IMR-90 (cell line): ENCODE measurements at regions not wholly inside any gene's neighbourhood (a gene's known extent, or its start where the extent isn't known, plus 50 kb on each side); places are given as distances from the start of the nearest gene placed in this dataset.
"Not testable (repeated sequence)": the region's sequence is repeated elsewhere in the genome, so short reads cannot be mapped to it uniquely, and the experiment has no call there.

Source experiments
- ATAC-seq: fragments of 200-7000 bp; cut with Tn5 transposase; 2 replicates; pipeline ENCODE4 v1.9.1; 2020; ENCODE audit warnings: low read depth, mild to moderate bottlenecking, moderate library complexity
- BruUV-seq: library from RNA; stranded (reverse); fragments of 400-500 nt; replicated peaks from 2 replicates; lab custom pipeline; 2021; lab: Mats Ljungman, UMichigan
- CTCF ChIA-PET: fragments of 300-600 bp; formaldehyde crosslinking; extraction: SDS; loops from one replicate; lab custom pipeline; 2021; ENCODE audit warnings: antibody characterized with exemption; lab: Yijun Ruan, JAX
- POLR2A ChIA-PET: fragments of 300-600 bp; sonication (Branson Sonifier 250); formaldehyde crosslinking; loops from one replicate; lab custom pipeline; 2022; ENCODE audit warnings: antibody characterized with exemption; ENCODE audit not compliant: unreplicated experiment; lab: Charles Lee
- DNase-seq: peaks from one replicate; pipeline ENCODE4 v3.0.0; 2013
- H2AFZ ChIP-seq: replicated peaks from 2 replicates; pipeline ENCODE3; 2013; ENCODE audit warnings: low read length, mild to moderate bottlenecking; ENCODE audit not compliant: poor library complexity
- H2AK5ac ChIP-seq: 2 replicates; pipeline ENCODE4 v1.6.1; 2013; ENCODE audit warnings: low read depth, low read length, inconsistent platforms
- H2AK9ac ChIP-seq: replicated peaks from 2 replicates; pipeline ENCODE3; 2013; ENCODE audit warnings: mild to moderate bottlenecking, low read depth, low read length, moderate library complexity; ENCODE audit not compliant: poor library complexity
- H2BK120ac ChIP-seq: 2 replicates; pipeline ENCODE4 v1.6.1; 2013; ENCODE audit warnings: low read depth, low read length, inconsistent platforms
- H2BK15ac ChIP-seq: 3 replicates; pipeline ENCODE4 v1.6.1; 2013; ENCODE audit warnings: low read depth, low read length, inconsistent platforms
- H2BK20ac ChIP-seq: 2 replicates; pipeline ENCODE4 v1.6.1; 2013; ENCODE audit warnings: low read depth, mild to moderate bottlenecking, inconsistent platforms, low read length, moderate library complexity
- H2BK5ac ChIP-seq: 2 replicates; pipeline ENCODE4 v1.6.1; 2013; ENCODE audit warnings: mild to moderate bottlenecking, low read depth, low read length, inconsistent platforms; ENCODE audit not compliant: poor library complexity, severe bottlenecking
- H3K14ac ChIP-seq: replicated peaks from 2 replicates; pipeline ENCODE4 v1.6.1; 2013; ENCODE audit warnings: low read depth, low read length, inconsistent platforms
- H3K18ac ChIP-seq: 2 replicates; pipeline ENCODE4 v1.6.1; 2013; ENCODE audit warnings: low read depth, low read length, control low read depth
- H3K23ac ChIP-seq: 2 replicates; pipeline ENCODE4 v1.6.1; 2013; ENCODE audit warnings: low read depth, low read length, inconsistent platforms
- H3K27ac ChIP-seq: 2 replicates; pipeline ENCODE4 v1.5.1; 2013; ENCODE audit warnings: mild to moderate bottlenecking, control low read depth, low read length; ENCODE audit not compliant: insufficient read depth
- H3K27me3 ChIP-seq: 2 replicates; pipeline ENCODE4 v1.6.1; 2013; ENCODE audit warnings: low read length; ENCODE audit not compliant: control insufficient read depth, insufficient read depth
- H3K36me3 ChIP-seq: 2 replicates; pipeline ENCODE4 v1.6.1; 2013; ENCODE audit warnings: low read length, mixed read lengths; ENCODE audit not compliant: control insufficient read depth, insufficient read depth
- H3K4ac ChIP-seq: 2 replicates; pipeline ENCODE4 v1.6.1; 2013; ENCODE audit warnings: low read depth, low read length, inconsistent platforms
- H3K4me1 ChIP-seq: 2 replicates; pipeline ENCODE4 v1.6.1; 2013; ENCODE audit warnings: low read length, mixed read lengths; ENCODE audit not compliant: control insufficient read depth, insufficient read depth
- H3K4me2 ChIP-seq: 2 replicates; pipeline ENCODE4 v1.6.1; 2013; ENCODE audit warnings: low read depth, mild to moderate bottlenecking, control low read depth, low read length, moderate library complexity
- H3K4me3 ChIP-seq: 2 replicates; pipeline ENCODE4 v1.5.1; 2013; ENCODE audit warnings: low read depth, mild to moderate bottlenecking, control low read depth, low read length, moderate library complexity; ENCODE audit not compliant: insufficient read depth
- H3K56ac ChIP-seq: 2 replicates; pipeline ENCODE4 v1.6.1; 2013; ENCODE audit warnings: low read length, inconsistent platforms; ENCODE audit not compliant: insufficient read depth; ENCODE audit errors: extremely low read depth
- H3K79me1 ChIP-seq, 2 experiments: 2 replicates each; pipeline ENCODE4 v1.6.1; 2013; ENCODE audit warnings: low read length in 2 of 2, inconsistent platforms in 1 of 2, low read depth in 1 of 2
- H3K9ac ChIP-seq: 2 replicates; pipeline ENCODE4 v1.6.1; 2013; ENCODE audit warnings: low read depth, low read length, control low read depth
- H3K9me1 ChIP-seq: 2 replicates; pipeline ENCODE4 v1.6.1; 2013; ENCODE audit warnings: low read length, inconsistent platforms; ENCODE audit not compliant: insufficient read depth
- H3K9me3 ChIP-seq: 2 replicates; pipeline ENCODE4 v1.6.1; 2013; ENCODE audit warnings: low read length; ENCODE audit not compliant: control insufficient read depth, insufficient read depth
- H4K20me1 ChIP-seq: 2 replicates; pipeline ENCODE4 v1.6.1; 2013; ENCODE audit warnings: low read length, inconsistent platforms; ENCODE audit not compliant: insufficient read depth
- H4K5ac ChIP-seq: 2 replicates; pipeline ENCODE4 v1.6.1; 2013; ENCODE audit warnings: mild to moderate bottlenecking, low read depth, low read length, control low read depth
- H4K8ac ChIP-seq, 2 experiments: 2 replicates each; pipeline ENCODE4 v1.6.1; 2013; ENCODE audit warnings: low read depth in 2 of 2, low read length in 2 of 2, control low read depth in 1 of 2, inconsistent platforms in 1 of 2
- H4K91ac ChIP-seq: 2 replicates; pipeline ENCODE4 v1.6.1; 2013; ENCODE audit warnings: low read depth, low read length, inconsistent platforms; ENCODE audit not compliant: insufficient read depth
- WGBS, 2 experiments: methylation state at CpG; one replicate each; pipeline versions ENCODE4 v1.1.5 to v1.1.7; 2013; ENCODE audit warnings: missing lambda C conversion rate in 2 of 2; ENCODE audit not compliant: insufficient read length in 1 of 2; ENCODE audit errors: extremely low coverage in 2 of 2; 5-methylcytosine and 5-hydroxymethylcytosine counted together
- dilution Hi-C: fragments of 300-500 bp; cut with HindIII; formaldehyde crosslinking; loops from one replicate; pipeline ENCODE4 v1.14.3; 2018; ENCODE audit warnings: low sequenced_read_pairs; ENCODE audit not compliant: unreplicated experiment
- in situ Hi-C: fragments of 300-500 bp; cut with MboI; formaldehyde crosslinking; loops from 3 replicates; pipeline ENCODE4 v1.14.3; 2019; ENCODE audit warnings: low sequenced_read_pairs, inconsistent platforms, mixed read lengths
- intact Hi-C: fragments of 100-400 bp; cut with micrococcal nuclease; formaldehyde crosslinking; loops from 2 replicates; pipeline ENCODE4 v1.10.0; 2022

DNA sequence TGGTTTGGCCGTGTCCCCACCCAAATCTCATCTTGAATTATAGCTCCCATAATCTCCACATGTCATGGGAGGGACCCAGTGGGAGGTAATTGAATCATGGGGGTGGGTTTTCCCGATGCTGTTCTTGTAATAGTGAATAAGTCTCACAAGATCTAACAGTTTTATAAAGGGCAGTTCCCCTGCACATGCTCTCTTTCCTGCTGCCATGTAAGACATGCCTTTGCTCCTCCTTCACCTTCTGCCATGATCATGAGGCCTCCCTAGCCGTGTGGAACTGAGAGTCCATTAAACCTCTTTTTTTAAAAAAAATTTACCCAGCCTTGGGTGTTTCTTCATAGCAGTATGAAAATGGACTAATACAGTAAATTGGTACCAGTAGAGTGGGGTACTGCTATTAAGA lies 510.6 kb upstream of the FANCL start:
- H2AK5ac ChIP-seq, H4K20me1 ChIP-seq, H3K36me3 ChIP-seq, H3K79me1 ChIP-seq, BruUV-seq, dilution Hi-C loops, H3K18ac ChIP-seq, H3K4me2 ChIP-seq, POLR2A ChIA-PET, H2AK9ac ChIP-seq, H3K23ac ChIP-seq, H3K4ac ChIP-seq, H3K9me3 ChIP-seq, H2BK5ac ChIP-seq, H2BK120ac ChIP-seq, CTCF ChIA-PET, H2BK15ac ChIP-seq, H3K27ac ChIP-seq, DNase-seq, H4K5ac ChIP-seq, H3K9me1 ChIP-seq, intact Hi-C loops, H4K91ac ChIP-seq, H3K56ac ChIP-seq, H4K8ac ChIP-seq, H2BK20ac ChIP-seq, H3K14ac ChIP-seq, H3K4me1 ChIP-seq, H3K9ac ChIP-seq, H3K4me3 ChIP-seq, H2AFZ ChIP-seq, ATAC-seq, H3K27me3 ChIP-seq: not testable (repeated sequence)
- no CpG with 5 or more reads among the region's 3 CpGs for WGBS, 2 experiments
- in situ Hi-C loops: loop anchor here (25.0 kb wide), 1 partner anchor 1836 kb away; no protein-coding TSS in a partner anchor
